ENCODE measurements at regions not wholly inside any gene's neighbourhood (a gene's known extent, or its start where the extent isn't known, plus 50 kb on each side); places are given as distances from the start of the nearest gene placed in this dataset.

DNA sequence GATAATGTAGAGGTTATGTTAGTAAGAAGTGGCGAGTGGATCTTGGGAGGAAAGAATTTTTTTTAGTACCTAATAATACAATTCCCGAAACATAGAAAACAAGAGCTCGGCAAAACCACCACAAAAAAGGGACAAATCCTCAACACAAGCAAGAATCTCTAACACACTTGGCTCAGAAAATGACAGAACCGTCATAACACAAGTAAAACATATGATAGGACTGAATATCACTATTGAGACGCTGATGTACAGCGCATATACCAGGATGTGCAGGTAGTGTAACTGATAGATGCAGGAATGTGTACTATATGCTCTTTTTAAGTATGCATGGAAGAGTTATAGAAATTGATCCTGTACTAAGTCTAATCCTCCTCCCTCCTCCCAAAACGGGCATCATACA lies 564.5 kb downstream of the BCL11B start:
- DNase-seq = no peak

GRCh38 chr14:98708555-98708954 lies 563.4 kb downstream of the BCL11B start:
- DNase-seq = no peak

DNA sequence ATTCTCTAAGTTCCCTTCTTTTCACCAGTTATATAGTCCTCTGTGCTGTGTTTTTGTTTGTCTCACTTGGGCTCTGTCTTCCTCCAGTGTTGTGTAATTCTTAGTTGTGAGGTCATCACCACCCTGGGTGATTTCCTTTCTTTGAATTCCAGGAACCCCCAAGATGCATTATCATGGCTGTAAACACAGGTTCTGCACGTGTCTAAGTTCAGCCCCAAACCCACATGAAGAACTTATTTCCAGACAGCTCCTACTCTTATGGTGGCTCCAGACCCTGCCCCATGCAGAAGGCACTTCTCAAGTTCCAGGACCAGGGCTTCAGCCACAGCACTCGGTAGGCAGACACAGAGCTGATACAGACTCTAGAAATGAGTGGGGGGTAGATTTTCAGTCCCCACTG lies 560.5 kb downstream of the BCL11B start:
- no peak for DNase-seq

- no peak for DNase-seq
Observed at GRCh38 chr14:98714626-98715425, 557.2 kb downstream of the BCL11B start.

DNA sequence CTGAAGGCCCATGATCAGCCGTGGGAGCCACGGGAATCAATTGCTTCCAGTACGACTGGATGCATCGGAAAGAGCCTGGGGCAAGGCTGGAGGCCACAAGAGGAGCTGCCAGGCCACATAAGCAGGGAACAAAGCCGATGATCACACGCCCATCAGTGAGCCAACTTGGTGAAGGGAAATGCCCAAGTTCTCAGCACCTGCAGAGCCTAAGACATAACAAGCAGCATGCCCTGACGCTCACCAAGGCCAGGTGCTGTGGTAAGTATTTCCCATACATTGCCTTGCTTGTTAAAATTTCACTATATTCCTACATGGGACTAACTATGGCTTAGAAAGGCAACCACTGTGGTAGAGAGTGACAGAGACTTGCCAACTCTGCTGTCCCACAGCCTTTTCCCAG lies 555.9 kb downstream of the BCL11B start:
- DNase-seq = no peak

- no peak for DNase-seq
Observed at GRCh38 chr14:98721061-98721460, 550.9 kb downstream of the BCL11B start.

- no peak for DNase-seq
Observed at GRCh38 chr14:98724734-98725133, 547.3 kb downstream of the BCL11B start.

DNA sequence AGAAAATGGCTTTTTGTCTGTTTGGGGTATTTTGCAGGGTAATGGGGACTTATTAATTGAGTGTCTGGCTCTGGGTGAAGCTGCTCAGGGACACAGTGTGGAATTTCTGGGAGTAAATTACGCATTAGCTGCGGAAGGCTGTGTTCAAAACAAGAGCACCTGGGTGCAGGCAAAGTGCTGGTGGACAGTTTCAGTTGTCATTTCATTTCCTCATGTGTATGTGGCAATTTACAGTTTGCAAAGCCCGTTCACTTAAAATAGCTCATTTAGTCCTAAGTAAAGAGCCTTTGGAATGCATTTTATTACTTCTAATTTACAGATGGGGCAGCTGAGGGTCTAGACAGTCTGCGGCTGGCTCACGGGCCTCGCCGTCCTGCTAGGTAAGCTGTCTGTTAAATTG lies 546.8 kb downstream of the BCL11B start:
- no peak for DNase-seq

- DNase-seq = no peak
Observed at GRCh38 chr14:98725676-98726075, 546.3 kb downstream of the BCL11B start.

GRCh38 chr14:98726585-98727405 lies 545.2 kb downstream of the BCL11B start:
- no peak for DNase-seq

- DNase-seq = no peak
Observed at GRCh38 chr14:98728024-98728423, 544.0 kb downstream of the BCL11B start.

- no peak for DNase-seq
Observed at GRCh38 chr14:98728836-98729235, 543.2 kb downstream of the BCL11B start.

DNA sequence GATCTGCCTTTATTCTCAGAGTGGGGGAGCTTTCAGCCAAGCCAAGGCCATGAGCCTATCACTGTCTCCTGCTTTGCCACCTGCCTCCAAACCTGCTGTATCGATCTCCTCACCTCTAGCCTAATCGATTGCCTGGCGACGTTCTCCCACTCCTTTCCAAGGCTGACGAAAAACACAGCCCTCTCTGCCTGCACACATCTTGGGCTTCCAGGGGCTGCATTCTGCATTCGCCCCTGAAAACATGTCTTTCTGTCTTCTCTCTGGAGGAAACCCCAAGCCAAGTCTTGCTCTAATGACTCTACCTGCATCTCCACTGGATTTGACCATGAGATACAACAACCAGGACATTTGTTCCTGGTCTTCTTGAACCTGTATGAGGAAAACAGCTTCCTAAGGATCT lies 540.7 kb downstream of the BCL11B start:
- DNase-seq = no peak

DNA sequence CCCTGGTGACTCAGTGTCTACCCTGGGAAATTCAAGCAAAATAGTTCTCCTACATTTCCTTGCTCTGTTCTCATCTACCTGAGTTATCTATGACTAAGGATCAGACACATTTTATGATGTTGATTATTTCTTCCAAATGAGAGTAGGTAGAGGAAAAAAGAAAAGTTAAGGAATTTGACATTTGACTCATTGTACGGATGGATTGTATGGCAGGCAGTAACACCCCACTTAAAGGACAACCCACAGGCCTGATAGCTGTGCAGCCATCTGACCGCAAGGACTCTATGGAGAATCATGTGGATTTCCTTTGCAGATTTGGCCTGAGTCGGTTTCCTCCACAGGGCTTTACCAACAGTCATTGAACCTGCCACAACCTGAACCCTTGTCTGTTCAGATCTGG lies 540.3 kb downstream of the BCL11B start:
- DNase-seq = no peak

GRCh38 chr14:98733536-98733935 lies 538.5 kb downstream of the BCL11B start:
- DNase-seq = no peak

DNA sequence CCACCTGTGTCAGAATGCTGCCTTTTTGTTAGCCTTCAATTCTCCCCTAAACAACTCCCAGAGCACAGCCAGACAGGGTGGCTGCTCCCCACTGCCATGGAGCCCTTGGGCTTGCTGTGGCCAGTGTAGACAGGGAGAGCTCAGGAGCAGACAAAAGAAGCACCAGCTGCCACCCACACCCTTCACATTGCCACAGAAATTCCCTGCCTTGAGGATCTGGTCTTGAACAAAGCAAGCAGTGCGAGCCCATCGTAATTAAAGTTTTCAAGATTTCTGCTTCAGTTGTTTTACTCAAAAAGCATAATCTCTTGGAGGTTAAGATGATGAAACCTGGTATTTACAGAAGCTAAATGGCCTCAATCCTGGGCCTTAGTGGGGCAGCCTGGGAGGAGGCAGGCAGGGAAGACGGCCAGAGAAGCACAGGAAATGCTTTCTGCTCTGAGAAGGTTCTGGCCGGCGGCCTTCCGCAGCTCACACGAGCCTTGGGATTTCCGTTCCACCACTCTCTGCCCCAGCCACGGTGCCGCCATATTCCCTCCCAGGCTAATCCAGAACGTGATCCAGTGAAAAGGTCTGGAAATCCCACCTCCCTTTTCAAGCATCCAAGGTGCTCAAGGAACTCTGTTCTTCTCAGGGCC lies 535.2 kb downstream of the BCL11B start:
- DNase-seq = no peak

- no peak for DNase-seq
Observed at GRCh38 chr14:98741523-98741922, 530.5 kb downstream of the BCL11B start.

DNA sequence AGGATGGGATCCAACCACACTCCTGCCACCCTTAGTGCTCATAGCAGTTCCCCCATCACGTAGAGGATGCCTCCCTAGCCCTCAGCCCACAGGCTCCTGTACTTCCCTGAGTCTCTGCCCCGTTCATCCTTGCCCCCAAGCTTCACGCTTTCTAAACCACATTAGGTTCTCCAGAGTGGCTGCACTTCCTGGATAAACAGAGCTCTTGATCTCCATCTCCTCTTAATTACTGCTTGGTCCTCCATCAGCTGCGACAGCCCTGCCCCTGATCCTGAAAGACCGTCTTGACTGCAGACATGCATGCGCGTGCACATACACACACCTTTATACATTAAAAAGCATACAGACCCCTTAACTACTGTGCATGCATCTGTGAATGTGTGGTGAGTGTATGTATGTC lies 530.0 kb downstream of the BCL11B start:
- no peak for DNase-seq

GRCh38 chr14:98743536-98743935 lies 528.5 kb downstream of the BCL11B start:
- DNase-seq = no peak

- no peak for DNase-seq
Observed at GRCh38 chr14:98748966-98749365, 523.0 kb downstream of the BCL11B start.

DNA sequence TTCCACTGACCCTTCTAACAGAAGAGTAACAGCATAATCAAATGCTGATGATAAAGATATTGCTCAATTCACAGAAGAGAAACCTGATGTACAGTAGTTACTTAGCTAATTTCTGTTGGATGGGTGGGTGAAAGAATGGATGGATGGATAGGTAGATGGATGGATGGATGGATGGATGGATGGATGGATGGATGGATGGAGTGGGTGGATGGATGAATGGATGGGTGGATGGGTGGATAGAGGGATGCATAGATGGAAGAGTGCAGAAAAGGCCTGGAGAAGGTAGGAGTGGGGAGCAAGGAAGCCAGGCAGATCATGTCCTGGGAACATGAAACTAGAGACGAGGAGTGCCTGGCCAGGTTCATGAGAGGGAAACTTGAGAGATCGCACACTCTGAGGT lies 520.9 kb downstream of the BCL11B start:
- DNase-seq = no peak

GRCh38 chr14:98752660-98753059 lies 519.3 kb downstream of the BCL11B start:
- no peak for DNase-seq

GRCh38 chr14:98754343-98755020 lies 517.5 kb downstream of the BCL11B start:
- no peak for DNase-seq
